Karpas-422 (cell line): ENCODE measurements at regions not wholly inside any gene's neighbourhood (a gene's known extent, or its start where the extent isn't known, plus 50 kb on each side); places are given as distances from the start of the nearest gene placed in this dataset.
A peak's percentile ranks its signal among the peaks of the same experiment; 100 is the strongest.

Experiments used
- DNase-seq: peaks from one replicate; pipeline ENCODE4 v3.0.0-alpha.2; 2015
- H2AFZ ChIP-seq: fragments of 200-600 bp; sonication (generic); 2 replicates; pipeline ENCODE4 v1.6.1; 2014; ENCODE audit warnings: antibody characterized with exemption, low read length, mixed read lengths
- H3K27ac ChIP-seq: fragments of 200-600 bp; sonication (generic); 2 replicates; pipeline ENCODE4 v1.5.1; 2014; ENCODE audit warnings: mild to moderate bottlenecking, low read length, moderate library complexity
- H3K27me3 ChIP-seq: fragments of 200-600 bp; sonication (generic); 2 replicates; pipeline ENCODE4 v1.6.1; 2014; ENCODE audit warnings: low read length, mixed read lengths
- H3K36me3 ChIP-seq: fragments of 200-600 bp; sonication (generic); 2 replicates; pipeline ENCODE4 v1.6.1; 2014; ENCODE audit warnings: low read length, mixed read lengths; ENCODE audit not compliant: insufficient read depth
- H3K4me1 ChIP-seq: fragments of 200-600 bp; sonication (generic); 2 replicates; pipeline ENCODE4 v1.6.1; 2014; ENCODE audit warnings: mild to moderate bottlenecking, low read length, mixed read lengths
- H3K4me2 ChIP-seq: fragments of 200-600 bp; sonication (generic); 2 replicates; pipeline ENCODE4 v1.6.1; 2014; ENCODE audit warnings: low read length, low read depth, mild to moderate bottlenecking; ENCODE audit not compliant: poor library complexity, severe bottlenecking
- H3K4me3 ChIP-seq: fragments of 200-600 bp; sonication (generic); 2 replicates; pipeline ENCODE4 v1.5.1; 2014; ENCODE audit warnings: mild to moderate bottlenecking, antibody characterized with exemption, low read length, mixed read lengths
- H3K79me2 ChIP-seq: fragments of 200-600 bp; sonication (generic); 2 replicates; pipeline ENCODE4 v1.6.1; 2014; ENCODE audit warnings: mild to moderate bottlenecking, low read length, mixed read lengths
- H3K9ac ChIP-seq: fragments of 200-600 bp; sonication (generic); 2 replicates; pipeline ENCODE4 v1.6.0; 2014; ENCODE audit warnings: low read length
- H3K9me2 ChIP-seq: fragments of 200-600 bp; sonication (generic), shearing (Covaris generic); replicated peaks from 2 replicates; pipeline ENCODE4 v1.6.0; 2014; ENCODE audit warnings: mild to moderate bottlenecking, low read length, moderate library complexity; ENCODE audit not compliant: insufficient read depth
- H3K9me3 ChIP-seq: fragments of 300-700, 200-600 bp; sonication (generic); 2 replicates; pipeline ENCODE4 v1.6.1; 2014; ENCODE audit warnings: low read length, mixed read lengths
- H4K20me1 ChIP-seq: fragments of 200-600 bp; sonication (generic); 2 replicates; pipeline ENCODE4 v1.6.1; 2014; ENCODE audit warnings: mild to moderate bottlenecking, antibody characterized with exemption, low read length, low read depth; ENCODE audit not compliant: insufficient read depth

DNA sequence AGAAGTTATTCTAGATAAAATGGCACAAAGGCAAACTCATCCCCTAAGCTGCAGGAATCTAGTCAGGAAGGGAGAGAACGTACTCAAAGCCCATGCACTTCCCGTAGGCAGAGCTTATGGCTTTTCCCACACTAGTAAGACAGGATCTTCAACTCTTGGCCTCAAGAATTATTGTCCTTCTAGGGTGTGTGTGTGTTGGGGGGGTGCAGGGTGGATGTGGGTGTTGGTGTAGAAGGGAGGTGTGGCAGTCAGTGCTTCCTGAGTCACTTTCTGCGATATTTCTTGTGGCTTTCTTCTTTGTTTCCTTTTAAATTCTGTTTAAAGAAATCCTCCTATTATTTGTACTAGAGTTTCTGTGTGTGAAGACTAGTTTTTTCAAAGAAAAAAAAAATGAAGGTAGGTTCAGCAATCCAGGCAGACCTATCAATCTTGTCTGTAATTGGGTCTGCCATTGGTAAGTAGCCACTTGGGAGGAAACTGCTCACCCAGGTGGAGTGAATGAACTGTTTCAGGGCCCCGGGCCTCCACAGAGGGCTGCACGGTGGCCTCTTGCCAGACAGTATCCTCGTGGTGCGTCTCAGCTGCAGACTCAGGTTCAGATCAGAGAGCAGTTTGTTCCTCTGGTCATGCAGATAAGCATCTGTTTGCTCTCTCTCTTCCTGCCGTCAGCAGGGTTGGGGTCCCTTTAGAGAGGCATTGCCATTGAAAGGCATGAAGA is 131.9 kb downstream of the NPR3 start:
- no peak overlapping the region for H3K4me2 ChIP-seq
- no peak overlapping the region for H2AFZ ChIP-seq
- DNase-seq = no peak
- H3K4me3 ChIP-seq = no peak overlapping the region
- H3K27me3 ChIP-seq = no peaks in the 10 kb centered on the region
- H3K36me3 ChIP-seq = no peaks in the 10 kb centered on the region
- no peaks in the 10 kb centered on the region for H4K20me1 ChIP-seq
- no peaks in the 10 kb centered on the region for H3K79me2 ChIP-seq
- H3K9me2 ChIP-seq = no peaks in the 10 kb centered on the region
- H3K9me3 ChIP-seq = no peaks in the 10 kb centered on the region
- H3K4me1 ChIP-seq = no peaks in the 10 kb centered on the region
- H3K27ac ChIP-seq = no peak overlapping the region
- no peak overlapping the region for H3K9ac ChIP-seq

DNA sequence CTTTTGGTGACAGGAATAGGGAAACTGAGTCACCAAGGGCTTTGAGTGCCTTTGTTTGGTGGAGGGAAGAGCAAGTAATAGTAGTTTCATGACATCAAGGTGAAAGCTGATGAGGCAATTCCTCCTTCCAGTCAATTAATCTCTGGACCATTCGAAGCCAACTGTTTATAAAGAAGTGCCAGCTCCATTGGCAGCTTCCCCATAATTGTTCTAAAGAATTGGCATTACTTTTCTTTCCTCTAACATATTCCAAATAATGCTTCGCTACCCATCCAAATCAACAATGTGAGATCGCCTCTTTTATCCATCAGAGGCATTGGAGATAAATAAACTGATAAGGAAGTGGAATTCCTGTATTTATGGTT is 132.4 kb downstream of the NPR3 start:
- Histone ChIP-seq H4K20me1 (no peaks in the 10 kb centered on the region), H2AFZ (no peak overlapping the region), H3K36me3 (no peaks in the 10 kb centered on the region), H3K27me3 (no peaks in the 10 kb centered on the region), H3K4me1 (no peaks in the 10 kb centered on the region), H3K9me3 (no peaks in the 10 kb centered on the region), H3K4me3 (no peak overlapping the region), H3K4me2 (no peak overlapping the region), H3K9me2 (no peaks in the 10 kb centered on the region), H3K9ac (no peak overlapping the region), H3K27ac (no peak overlapping the region), H3K79me2 (no peaks in the 10 kb centered on the region)
- no peak for DNase-seq

- Histone ChIP-seq H3K4me3 (no peak overlapping the region), H4K20me1 (no peaks in the 10 kb centered on the region), H3K27ac (no peak overlapping the region), H3K36me3 (no peaks in the 10 kb centered on the region), H3K27me3 (no peaks in the 10 kb centered on the region), H3K9me3 (no peaks in the 10 kb centered on the region), H3K9ac (no peak overlapping the region), H3K9me2 (no peaks in the 10 kb centered on the region), H3K4me2 (no peak overlapping the region), H3K79me2 (no peaks in the 10 kb centered on the region), H2AFZ (no peak overlapping the region), H3K4me1 (no peaks in the 10 kb centered on the region)
- DNase-seq = no peak
Observed at GRCh38 chr5:32845171-32845570, 134.1 kb downstream of the NPR3 start.

DNA sequence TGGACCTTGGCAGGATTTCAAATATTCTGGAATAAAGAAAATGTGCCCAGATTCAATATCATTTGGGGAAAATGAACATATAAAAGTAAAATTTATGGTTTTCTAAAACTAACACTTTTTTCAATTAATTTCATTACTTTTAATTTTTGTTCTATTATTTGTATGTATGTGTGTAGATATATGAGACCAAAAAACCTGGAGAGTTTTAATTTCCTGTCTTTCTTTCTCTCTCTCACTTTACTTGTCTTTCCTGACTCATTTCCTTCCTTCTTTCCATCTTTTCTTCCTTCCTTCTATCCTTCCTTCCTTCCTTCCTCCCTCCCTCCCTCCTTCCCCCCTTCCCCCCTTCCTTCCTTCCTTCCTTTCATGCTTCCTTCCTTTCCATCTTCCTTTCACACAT is 137.0 kb downstream of the NPR3 start:
- DNase-seq = no peak
- H4K20me1 ChIP-seq = no peaks in the 10 kb centered on the region
- H3K36me3 ChIP-seq = no peaks in the 10 kb centered on the region
- no peak overlapping the region for H3K9ac ChIP-seq
- H3K4me2 ChIP-seq = no peak overlapping the region
- H3K4me1 ChIP-seq = no peaks in the 10 kb centered on the region
- no peaks in the 10 kb centered on the region for H3K9me3 ChIP-seq
- no peak overlapping the region for H3K4me3 ChIP-seq
- H2AFZ ChIP-seq = no peak overlapping the region
- H3K27me3 ChIP-seq = no peaks in the 10 kb centered on the region
- no peak overlapping the region for H3K27ac ChIP-seq
- no peaks in the 10 kb centered on the region for H3K79me2 ChIP-seq
- no peaks in the 10 kb centered on the region for H3K9me2 ChIP-seq

DNA sequence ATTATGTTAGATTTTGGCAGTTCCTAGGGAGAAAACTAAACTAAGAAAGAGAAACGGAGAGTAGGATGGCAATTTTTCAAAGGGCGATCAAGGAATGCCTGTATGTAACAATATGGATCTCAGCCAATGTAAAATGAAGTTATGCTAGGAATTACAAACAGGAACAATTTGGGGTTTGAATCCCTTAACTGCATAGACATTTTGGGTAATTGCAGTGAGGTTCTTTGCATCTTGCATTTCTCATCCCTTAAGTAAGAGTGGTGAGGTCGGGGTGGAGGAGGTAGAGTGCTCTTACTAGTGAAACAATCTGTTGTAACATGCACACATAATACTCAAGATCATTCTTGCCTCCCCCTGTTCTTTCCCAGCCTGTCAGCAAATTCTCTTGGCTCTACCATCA is 137.6 kb downstream of the NPR3 start:
- Histone ChIP-seq H3K9ac (no peak overlapping the region), H3K9me3 (no peaks in the 10 kb centered on the region), H3K4me2 (no peak overlapping the region), H4K20me1 (no peaks in the 10 kb centered on the region), H3K79me2 (no peaks in the 10 kb centered on the region), H3K4me3 (no peak overlapping the region), H3K27me3 (no peaks in the 10 kb centered on the region), H3K36me3 (no peaks in the 10 kb centered on the region), H3K9me2 (no peaks in the 10 kb centered on the region), H3K4me1 (no peaks in the 10 kb centered on the region), H3K27ac (no peak overlapping the region), H2AFZ (no peak overlapping the region)
- no peak for DNase-seq

DNA sequence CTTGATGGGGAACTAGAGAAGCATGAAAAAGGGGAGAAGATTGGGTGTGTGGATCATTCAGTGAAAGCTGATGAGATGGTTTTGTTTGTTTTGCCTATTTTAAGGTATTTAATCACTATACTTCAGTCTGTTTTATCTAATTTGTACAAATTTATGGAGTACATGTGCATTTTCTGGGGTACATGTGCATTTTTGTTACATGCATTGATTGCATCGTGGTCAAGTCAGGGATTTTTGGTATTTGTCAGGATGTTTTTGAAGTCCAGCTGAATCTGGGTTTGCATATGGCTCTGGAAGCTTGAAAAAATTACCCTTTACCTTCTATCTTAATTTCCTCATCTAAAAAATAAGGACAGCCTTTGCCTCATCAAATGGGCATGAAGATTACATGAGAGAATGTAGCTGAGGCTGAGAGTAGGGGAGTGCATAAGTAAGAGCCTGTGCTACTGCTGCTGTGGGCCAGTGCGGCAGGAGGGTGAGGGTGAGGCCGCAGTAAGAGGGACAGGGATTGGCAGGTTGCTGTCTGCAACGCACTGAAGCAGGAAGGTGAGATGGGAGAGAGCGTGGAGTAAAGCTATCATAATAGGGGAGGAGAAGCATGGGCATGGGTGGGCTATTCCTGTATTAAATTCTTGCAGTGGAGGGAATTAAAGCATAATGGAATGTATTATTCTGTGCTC is 139.8 kb downstream of the NPR3 start:
- Histone ChIP-seq H3K4me2 (no peak overlapping the region), H3K9ac (no peak overlapping the region), H2AFZ (no peak overlapping the region), H3K4me3 (no peak overlapping the region), H3K9me3 (peaks cover 3% of the 10 kb centered on the region; the same call in 1 of the 2 replicates), H4K20me1 (no peaks in the 10 kb centered on the region), H3K36me3 (no peaks in the 10 kb centered on the region), H3K27me3 (no peaks in the 10 kb centered on the region), H3K79me2 (no peaks in the 10 kb centered on the region), H3K9me2 (no peaks in the 10 kb centered on the region), H3K4me1 (no peaks in the 10 kb centered on the region), H3K27ac (no peak overlapping the region)
- no peak for DNase-seq

GRCh38 chr5:32851559-32852173 is 140.5 kb downstream of the NPR3 start:
- no peak overlapping the region for H3K4me2 ChIP-seq
- H3K36me3 ChIP-seq = no peaks in the 10 kb centered on the region
- no peak overlapping the region for H2AFZ ChIP-seq
- no peak overlapping the region for H3K27ac ChIP-seq
- H3K9me3 ChIP-seq = peaks cover 5% of the 10 kb centered on the region; the same call in 1 of the 2 replicates
- no peak overlapping the region for H3K9ac ChIP-seq
- H3K27me3 ChIP-seq = no peaks in the 10 kb centered on the region
- no peaks in the 10 kb centered on the region for H3K79me2 ChIP-seq
- no peaks in the 10 kb centered on the region for H3K4me1 ChIP-seq
- H3K9me2 ChIP-seq = no peaks in the 10 kb centered on the region
- DNase-seq = no peak
- H3K4me3 ChIP-seq = no peak overlapping the region
- H4K20me1 ChIP-seq = no peaks in the 10 kb centered on the region

DNA sequence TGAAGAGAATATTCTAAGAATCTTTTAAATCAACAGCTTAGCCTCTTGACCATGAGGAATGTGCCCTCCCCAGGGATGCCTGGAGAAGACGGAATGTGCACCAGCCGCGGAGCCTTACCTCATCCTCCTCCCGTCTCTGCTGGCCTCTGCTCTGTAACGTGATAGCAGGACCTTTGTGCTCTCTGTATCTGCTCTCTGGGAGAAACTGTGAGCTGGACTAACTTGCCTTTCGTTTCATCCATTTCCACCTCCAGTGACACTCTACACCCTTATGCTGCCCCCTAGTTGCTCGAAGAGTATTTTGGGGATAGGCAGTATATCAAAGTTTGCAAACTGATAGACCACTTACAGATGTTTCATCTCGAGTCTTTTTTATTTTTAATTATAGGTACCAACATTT is 141.4 kb downstream of the NPR3 start:
- no peaks in the 10 kb centered on the region for H4K20me1 ChIP-seq
- no peaks in the 10 kb centered on the region for H3K9me2 ChIP-seq
- H3K4me1 ChIP-seq = no peaks in the 10 kb centered on the region
- H2AFZ ChIP-seq = no peak overlapping the region
- peak; percentile 49 for DNase-seq
- no peak overlapping the region for H3K9ac ChIP-seq
- no peaks in the 10 kb centered on the region for H3K79me2 ChIP-seq
- no peaks in the 10 kb centered on the region for H3K27me3 ChIP-seq
- no peaks in the 10 kb centered on the region for H3K36me3 ChIP-seq
- peaks cover 7% of the 10 kb centered on the region; the same call in 1 of the 2 replicates for H3K9me3 ChIP-seq
- no peak overlapping the region for H3K4me2 ChIP-seq
- no peak overlapping the region for H3K27ac ChIP-seq
- no peak overlapping the region for H3K4me3 ChIP-seq
